ENCODE measurements at regions not wholly inside any gene's neighbourhood (a gene's known extent, or its start where the extent isn't known, plus 50 kb on each side); places are given as distances from the start of the nearest gene placed in this dataset.

DNA sequence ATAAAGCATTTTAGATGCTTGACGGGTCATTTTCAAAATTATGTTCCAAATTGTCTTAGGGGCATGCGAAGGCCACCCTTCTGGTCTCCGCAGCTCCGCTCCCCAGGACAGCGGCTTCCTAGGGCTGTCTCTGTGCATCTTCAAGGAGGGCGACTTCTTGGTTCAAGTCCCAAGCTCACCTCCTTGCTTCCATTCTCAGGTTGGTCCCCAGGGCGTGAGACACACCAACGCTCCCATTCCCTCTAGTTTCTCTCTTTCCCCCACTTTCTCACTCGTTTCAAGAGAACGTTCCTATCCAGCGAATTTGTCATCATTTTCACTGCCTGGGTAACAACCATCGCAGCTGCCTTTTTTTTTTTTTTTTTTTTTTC, 109.4 kb upstream of the CCND2 start (continued):
- TF ChIP-seq SP1 (IDR thresholded peaks at IDR 0.05; ENCODE audit: low read depth) (no peak), CBX3 (IDR thresholded peaks at IDR 0.05; ENCODE audit: low read depth) (no peak), SRF (IDR thresholded peaks at IDR 0.05; ENCODE audit: low read depth) (no peak), ELF1 (IDR thresholded peaks at IDR 0.05; ENCODE audit: borderline replicate concordance, low read depth) (no peak), ZNF274 (IDR thresholded peaks at IDR 0.05; ENCODE audit: low read depth, low read length) (no peak)
- TF ChIP-seq, protein P1, sequence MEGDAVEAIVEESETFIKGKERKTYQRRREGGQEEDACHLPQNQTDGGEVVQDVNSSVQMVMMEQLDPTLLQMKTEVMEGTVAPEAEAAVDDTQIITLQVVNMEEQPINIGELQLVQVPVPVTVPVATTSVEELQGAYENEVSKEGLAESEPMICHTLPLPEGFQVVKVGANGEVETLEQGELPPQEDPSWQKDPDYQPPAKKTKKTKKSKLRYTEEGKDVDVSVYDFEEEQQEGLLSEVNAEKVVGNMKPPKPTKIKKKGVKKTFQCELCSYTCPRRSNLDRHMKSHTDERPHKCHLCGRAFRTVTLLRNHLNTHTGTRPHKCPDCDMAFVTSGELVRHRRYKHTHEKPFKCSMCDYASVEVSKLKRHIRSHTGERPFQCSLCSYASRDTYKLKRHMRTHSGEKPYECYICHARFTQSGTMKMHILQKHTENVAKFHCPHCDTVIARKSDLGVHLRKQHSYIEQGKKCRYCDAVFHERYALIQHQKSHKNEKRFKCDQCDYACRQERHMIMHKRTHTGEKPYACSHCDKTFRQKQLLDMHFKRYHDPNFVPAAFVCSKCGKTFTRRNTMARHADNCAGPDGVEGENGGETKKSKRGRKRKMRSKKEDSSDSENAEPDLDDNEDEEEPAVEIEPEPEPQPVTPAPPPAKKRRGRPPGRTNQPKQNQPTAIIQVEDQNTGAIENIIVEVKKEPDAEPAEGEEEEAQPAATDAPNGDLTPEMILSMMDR (IDR thresholded peaks at IDR 0.05 in 2 of 3, conservative IDR thresholded peaks at IDR 0.05 in 1 of 3; ENCODE audit: borderline replicate concordance in 1 of 3, insufficient read depth in 1 of 3, low read depth in 2 of 3, low read length in 2 of 3) = no peak
- TF ChIP-seq, protein P2, sequence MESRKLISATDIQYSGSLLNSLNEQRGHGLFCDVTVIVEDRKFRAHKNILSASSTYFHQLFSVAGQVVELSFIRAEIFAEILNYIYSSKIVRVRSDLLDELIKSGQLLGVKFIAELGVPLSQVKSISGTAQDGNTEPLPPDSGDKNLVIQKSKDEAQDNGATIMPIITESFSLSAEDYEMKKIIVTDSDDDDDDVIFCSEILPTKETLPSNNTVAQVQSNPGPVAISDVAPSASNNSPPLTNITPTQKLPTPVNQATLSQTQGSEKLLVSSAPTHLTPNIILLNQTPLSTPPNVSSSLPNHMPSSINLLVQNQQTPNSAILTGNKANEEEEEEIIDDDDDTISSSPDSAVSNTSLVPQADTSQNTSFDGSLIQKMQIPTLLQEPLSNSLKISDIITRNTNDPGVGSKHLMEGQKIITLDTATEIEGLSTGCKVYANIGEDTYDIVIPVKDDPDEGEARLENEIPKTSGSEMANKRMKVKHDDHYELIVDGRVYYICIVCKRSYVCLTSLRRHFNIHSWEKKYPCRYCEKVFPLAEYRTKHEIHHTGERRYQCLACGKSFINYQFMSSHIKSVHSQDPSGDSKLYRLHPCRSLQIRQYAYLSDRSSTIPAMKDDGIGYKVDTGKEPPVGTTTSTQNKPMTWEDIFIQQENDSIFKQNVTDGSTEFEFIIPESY (IDR thresholded peaks at IDR 0.05; ENCODE audit: extremely low read depth, insufficient replicate concordance, low read length) = no peak

DNA sequence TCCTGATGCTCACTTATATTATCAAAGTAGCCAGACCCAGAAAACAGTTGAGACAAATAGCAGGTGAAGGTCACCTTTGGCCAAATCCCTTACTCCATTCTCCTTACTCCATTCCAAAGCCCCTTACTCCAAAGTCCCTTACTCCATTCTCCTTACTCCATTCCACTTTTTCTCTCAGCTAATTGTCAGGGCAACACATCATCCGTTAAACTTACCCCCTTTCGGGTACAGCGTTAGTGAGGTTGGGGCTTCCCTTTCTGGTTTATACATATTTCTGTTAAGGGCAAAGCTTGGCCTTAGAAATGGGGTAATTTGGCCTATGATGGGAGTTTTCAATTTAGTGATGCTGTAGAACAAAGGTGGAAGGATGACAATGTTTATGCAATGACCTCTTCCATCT, 111.8 kb upstream of the CCND2 start:
- no peaks in the 10 kb centered on the region for H3K9me3 ChIP-seq (ENCODE audit: control insufficient read depth in 1 of 2, insufficient read depth in 1 of 2, low read depth in 1 of 2, low read length in 2 of 2)
- H3K27ac ChIP-seq (ENCODE audit: low read depth, low read length) = no peak overlapping the region
- H3K4me3 ChIP-seq (replicated peaks in 1 of 2; ENCODE audit: low read depth in 1 of 2, low read length in 2 of 2) = no peak overlapping the region
- RAD21 ChIA-PET (ENCODE audit: low non-redundant PET in 1 of 2, low total read pairs in 2 of 2, uncharacterized antibody in 2 of 2, unreplicated experiment in 2 of 2) = no interaction called here
- DNase-seq (ENCODE audit: low read depth, low spot score) = no peak
- BruUV-seq (replicated peaks) = no TSS peak
- H3K4me1 ChIP-seq (ENCODE audit: control insufficient read depth in 1 of 2, insufficient read depth in 2 of 2, low read length in 2 of 2) = no peaks in the 10 kb centered on the region
- H3K36me3 ChIP-seq (ENCODE audit: control insufficient read depth in 1 of 2, insufficient read depth in 2 of 2, low read length in 2 of 2) = no peaks in the 10 kb centered on the region
- H4K20me1 ChIP-seq (ENCODE audit: insufficient read depth) = no peaks in the 10 kb centered on the region
- no peak overlapping the region for H3K9ac ChIP-seq (ENCODE audit: low read length)
- intact Hi-C loops (cut with micrococcal nuclease) = no loop called here
- peaks cover 17% of the 10 kb centered on the region; the same call in 1 of the 2 replicates for H3K27me3 ChIP-seq (ENCODE audit: insufficient read depth, low read length)
- no peak overlapping the region for H2AFZ ChIP-seq (ENCODE audit: low read depth, low read length, poor library complexity, severe bottlenecking)
- no peak for ATAC-seq
- no peak overlapping the region for H3K4me2 ChIP-seq (ENCODE audit: low read length)
- POLR2A ChIA-PET = no interaction called here
- H3K9me2 ChIP-seq (ENCODE audit: insufficient read depth) = no peaks in the 10 kb centered on the region
- no peaks in the 10 kb centered on the region for H3K79me2 ChIP-seq (ENCODE audit: insufficient read depth, low read length)
- CTCF ChIA-PET = no interaction called here
- TF ChIP-seq FOSL1 (IDR thresholded peaks at IDR 0.05; ENCODE audit: low read depth) (no peak), EGR1 (IDR thresholded peaks at IDR 0.05; ENCODE audit: low read depth) (no peak), POLR2AphosphoS5 (IDR thresholded peaks at IDR 0.05; ENCODE audit: low read depth, low read length) (no peak), CBX3 (IDR thresholded peaks at IDR 0.05; ENCODE audit: low read depth) (no peak), POLR2A (IDR thresholded peaks at IDR 0.05; ENCODE audit: borderline replicate concordance, extremely low read depth, insufficient read depth, insufficient read length) (no peak), EZH2 (IDR thresholded peaks at IDR 0.05) (no peak), ZFX (IDR thresholded peaks at IDR 0.05) (no peak), JUND (IDR thresholded peaks at IDR 0.05) (no peak), ZNF274 (IDR thresholded peaks at IDR 0.05; ENCODE audit: low read depth, low read length) (no peak)
- TF ChIP-seq, protein P2 (IDR thresholded peaks at IDR 0.05; ENCODE audit: extremely low read depth, insufficient replicate concordance, low read length) = no peak
- TF ChIP-seq, protein P1 (IDR thresholded peaks at IDR 0.05 in 2 of 3, conservative IDR thresholded peaks at IDR 0.05 in 1 of 3; ENCODE audit: borderline replicate concordance in 1 of 3, insufficient read depth in 1 of 3, low read depth in 2 of 3, low read length in 2 of 3) = no peak
- TF ChIP-seq, protein P3, sequence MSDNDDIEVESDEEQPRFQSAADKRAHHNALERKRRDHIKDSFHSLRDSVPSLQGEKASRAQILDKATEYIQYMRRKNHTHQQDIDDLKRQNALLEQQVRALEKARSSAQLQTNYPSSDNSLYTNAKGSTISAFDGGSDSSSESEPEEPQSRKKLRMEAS (IDR thresholded peaks at IDR 0.05) = no peak
- TF ChIP-seq, protein P4, sequence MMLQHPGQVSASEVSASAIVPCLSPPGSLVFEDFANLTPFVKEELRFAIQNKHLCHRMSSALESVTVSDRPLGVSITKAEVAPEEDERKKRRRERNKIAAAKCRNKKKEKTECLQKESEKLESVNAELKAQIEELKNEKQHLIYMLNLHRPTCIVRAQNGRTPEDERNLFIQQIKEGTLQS (IDR thresholded peaks at IDR 0.05) = no peak

Data from HCT116 (cell line).